IPS-20b (cell line): ENCODE measurements at regions not wholly inside any gene's neighbourhood (a gene's known extent, or its start where the extent isn't known, plus 50 kb on each side); places are given as distances from the start of the nearest gene placed in this dataset.

Experiments
- H3K27ac ChIP-seq: one replicate; pipeline ENCODE4 v1.5.1; 2013; ENCODE audit warnings: low read length
- H3K27me3 ChIP-seq: 2 replicates; pipeline ENCODE4 v1.6.1; 2013; ENCODE audit warnings: mild to moderate bottlenecking, low read length, inconsistent platforms; ENCODE audit not compliant: insufficient read depth
- H3K36me3 ChIP-seq: 2 replicates; pipeline ENCODE4 v1.6.1; 2013; ENCODE audit warnings: low read depth, mild to moderate bottlenecking, inconsistent platforms, low read length, moderate library complexity; ENCODE audit not compliant: insufficient read depth
- H3K4me1 ChIP-seq: 2 replicates; pipeline ENCODE4 v1.6.1; 2013; ENCODE audit warnings: mild to moderate bottlenecking, control low read depth, inconsistent platforms, low read length, moderate library complexity; ENCODE audit not compliant: insufficient read depth
- H3K4me3 ChIP-seq: 2 replicates; pipeline ENCODE4 v1.5.1; 2013; ENCODE audit warnings: mild to moderate bottlenecking, low read length, inconsistent platforms
- H3K9ac ChIP-seq: 2 replicates; pipeline ENCODE4 v1.6.1; 2013; ENCODE audit warnings: low read depth, mild to moderate bottlenecking, inconsistent platforms, low read length, moderate library complexity
- H3K9me3 ChIP-seq: 2 replicates; pipeline ENCODE4 v1.6.1; 2013; ENCODE audit warnings: mild to moderate bottlenecking, low read depth, low read length, inconsistent platforms; ENCODE audit not compliant: insufficient read depth

- no peak overlapping the region for H3K27ac ChIP-seq
- no peaks in the 10 kb centered on the region for H3K9me3 ChIP-seq
- no peak overlapping the region for H3K4me3 ChIP-seq
- no peak overlapping the region for H3K9ac ChIP-seq
- H3K4me1 ChIP-seq: peaks cover 8% of the 10 kb centered on the region
- no peaks in the 10 kb centered on the region for H3K36me3 ChIP-seq
- no peaks in the 10 kb centered on the region for H3K27me3 ChIP-seq
These were observed 82.4 kb upstream of the POU3F1 start for GRCh38 chr1:38128926-38129453.

GRCh38 chr1:38128511-38128910 lies 81.9 kb upstream of the POU3F1 start:
- Histone ChIP-seq H3K9ac (no peak overlapping the region), H3K9me3 (no peaks in the 10 kb centered on the region), H3K36me3 (no peaks in the 10 kb centered on the region), H3K27me3 (no peaks in the 10 kb centered on the region), H3K27ac (no peak overlapping the region), H3K4me1 (peaks cover 8% of the 10 kb centered on the region), H3K4me3 (no peak overlapping the region)

- peaks cover 8% of the 10 kb centered on the region for H3K4me1 ChIP-seq
These were observed 80.8 kb upstream of the POU3F1 start for GRCh38 chr1:38127428-38127827.

GRCh38 chr1:38126970-38127369 lies 80.4 kb upstream of the POU3F1 start:
- Histone ChIP-seq H3K27ac (no peak overlapping the region), H3K4me1 (peaks cover 8% of the 10 kb centered on the region), H3K36me3 (no peaks in the 10 kb centered on the region), H3K4me3 (no peak overlapping the region), H3K9ac (no peak overlapping the region), H3K9me3 (no peaks in the 10 kb centered on the region), H3K27me3 (no peaks in the 10 kb centered on the region)

More at GRCh38 chr1:38127428-38127827, 80.8 kb upstream of the POU3F1 start:
- H3K9ac ChIP-seq: no peak overlapping the region
- no peaks in the 10 kb centered on the region for H3K9me3 ChIP-seq
- H3K4me3 ChIP-seq: no peak overlapping the region
- H3K36me3 ChIP-seq: no peaks in the 10 kb centered on the region
- no peak overlapping the region for H3K27ac ChIP-seq
- H3K27me3 ChIP-seq: no peaks in the 10 kb centered on the region

GRCh38 chr1:38125837-38126520 lies 79.4 kb upstream of the POU3F1 start:
- Histone ChIP-seq H3K4me1 (peaks cover 8% of the 10 kb centered on the region), H3K9ac (no peak overlapping the region)

GRCh38 chr1:38125016-38125415 lies 78.4 kb upstream of the POU3F1 start:
- Histone ChIP-seq H3K9ac (no peak overlapping the region), H3K4me3 (no peak overlapping the region), H3K27ac (no peak overlapping the region), H3K9me3 (no peaks in the 10 kb centered on the region), H3K36me3 (no peaks in the 10 kb centered on the region), H3K27me3 (no peaks in the 10 kb centered on the region), H3K4me1 (peaks cover 8% of the 10 kb centered on the region)

More at GRCh38 chr1:38125837-38126520, 79.4 kb upstream of the POU3F1 start:
- Histone ChIP-seq H3K27ac (no peak overlapping the region), H3K4me3 (no peak overlapping the region), H3K27me3 (no peaks in the 10 kb centered on the region), H3K9me3 (no peaks in the 10 kb centered on the region), H3K36me3 (no peaks in the 10 kb centered on the region)

- Histone ChIP-seq H3K9ac (no peak overlapping the region), H3K27me3 (no peaks in the 10 kb centered on the region), H3K27ac (no peak overlapping the region), H3K4me3 (no peak overlapping the region), H3K36me3 (no peaks in the 10 kb centered on the region), H3K4me1 (peaks cover 8% of the 10 kb centered on the region), H3K9me3 (no peaks in the 10 kb centered on the region)
These were observed 77.0 kb upstream of the POU3F1 start for GRCh38 chr1:38123356-38124135.

- no peaks in the 10 kb centered on the region for H3K36me3 ChIP-seq
- H3K9me3 ChIP-seq: no peaks in the 10 kb centered on the region
- H3K9ac ChIP-seq: no peak overlapping the region
- H3K27me3 ChIP-seq: no peaks in the 10 kb centered on the region
- peaks cover 8% of the 10 kb centered on the region for H3K4me1 ChIP-seq
- no peak overlapping the region for H3K27ac ChIP-seq
- no peak overlapping the region for H3K4me3 ChIP-seq
These were observed 74.7 kb upstream of the POU3F1 start for GRCh38 chr1:38121231-38121680.

GRCh38 chr1:38120552-38121230 lies 74.1 kb upstream of the POU3F1 start:
- no peak overlapping the region for H3K27ac ChIP-seq

GRCh38 chr1:38118976-38119375 lies 72.4 kb upstream of the POU3F1 start:
- no peak overlapping the region for H3K9ac ChIP-seq
- no peaks in the 10 kb centered on the region for H3K36me3 ChIP-seq
- H3K4me3 ChIP-seq: no peak overlapping the region
- H3K27me3 ChIP-seq: no peaks in the 10 kb centered on the region
- H3K9me3 ChIP-seq: no peaks in the 10 kb centered on the region
- no peaks in the 10 kb centered on the region for H3K4me1 ChIP-seq
- no peak overlapping the region for H3K27ac ChIP-seq

More at GRCh38 chr1:38120552-38121230, 74.1 kb upstream of the POU3F1 start:
- H3K27me3 ChIP-seq: no peaks in the 10 kb centered on the region
- no peaks in the 10 kb centered on the region for H3K9me3 ChIP-seq
- peaks cover 8% of the 10 kb centered on the region for H3K4me1 ChIP-seq
- H3K9ac ChIP-seq: no peak overlapping the region
- no peak overlapping the region for H3K4me3 ChIP-seq
- H3K36me3 ChIP-seq: no peaks in the 10 kb centered on the region

- no peaks in the 10 kb centered on the region for H3K36me3 ChIP-seq
- no peak overlapping the region for H3K27ac ChIP-seq
- H3K4me1 ChIP-seq: no peaks in the 10 kb centered on the region
- no peaks in the 10 kb centered on the region for H3K27me3 ChIP-seq
- H3K4me3 ChIP-seq: no peak overlapping the region
- H3K9ac ChIP-seq: no peak overlapping the region
- no peaks in the 10 kb centered on the region for H3K9me3 ChIP-seq
These were observed 70.9 kb upstream of the POU3F1 start for GRCh38 chr1:38117444-38117887.
